ENCODE measurements at regions not wholly inside any gene's neighbourhood (a gene's known extent, or its start where the extent isn't known, plus 50 kb on each side); places are given as distances from the start of the nearest gene placed in this dataset.

DNA sequence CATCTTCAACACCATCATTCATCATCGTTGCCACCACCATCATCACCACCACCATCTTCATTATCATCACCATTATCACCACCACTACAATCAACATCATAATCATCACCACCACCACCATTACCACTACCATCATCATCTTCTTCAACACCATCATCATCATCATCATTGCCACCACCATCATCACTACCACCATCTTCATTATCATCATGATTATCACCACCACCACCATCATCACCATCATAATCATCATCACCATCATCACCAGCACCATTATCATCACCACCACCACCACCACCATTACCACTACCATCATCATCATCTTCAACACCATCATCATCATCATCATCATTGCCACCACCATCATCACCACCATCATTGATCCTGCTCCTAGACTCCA, 112.7 kb downstream of the OAT start:
- TF ChIP-seq, protein P1, sequence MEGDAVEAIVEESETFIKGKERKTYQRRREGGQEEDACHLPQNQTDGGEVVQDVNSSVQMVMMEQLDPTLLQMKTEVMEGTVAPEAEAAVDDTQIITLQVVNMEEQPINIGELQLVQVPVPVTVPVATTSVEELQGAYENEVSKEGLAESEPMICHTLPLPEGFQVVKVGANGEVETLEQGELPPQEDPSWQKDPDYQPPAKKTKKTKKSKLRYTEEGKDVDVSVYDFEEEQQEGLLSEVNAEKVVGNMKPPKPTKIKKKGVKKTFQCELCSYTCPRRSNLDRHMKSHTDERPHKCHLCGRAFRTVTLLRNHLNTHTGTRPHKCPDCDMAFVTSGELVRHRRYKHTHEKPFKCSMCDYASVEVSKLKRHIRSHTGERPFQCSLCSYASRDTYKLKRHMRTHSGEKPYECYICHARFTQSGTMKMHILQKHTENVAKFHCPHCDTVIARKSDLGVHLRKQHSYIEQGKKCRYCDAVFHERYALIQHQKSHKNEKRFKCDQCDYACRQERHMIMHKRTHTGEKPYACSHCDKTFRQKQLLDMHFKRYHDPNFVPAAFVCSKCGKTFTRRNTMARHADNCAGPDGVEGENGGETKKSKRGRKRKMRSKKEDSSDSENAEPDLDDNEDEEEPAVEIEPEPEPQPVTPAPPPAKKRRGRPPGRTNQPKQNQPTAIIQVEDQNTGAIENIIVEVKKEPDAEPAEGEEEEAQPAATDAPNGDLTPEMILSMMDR (IDR thresholded peaks at IDR 0.05) = no peak
- no peak for TF ChIP-seq POLR2A (IDR thresholded peaks at IDR 0.05)
